NB4 (cell line): ENCODE measurements at regions not wholly inside any gene's neighbourhood (a gene's known extent, or its start where the extent isn't known, plus 50 kb on each side); places are given as distances from the start of the nearest gene placed in this dataset.

Experiments
- DNase-seq: peaks from one replicate; pipeline ENCODE4 v3.0.0; 2010; ENCODE audit warnings: low read depth
- H3K4me3 ChIP-seq: one replicate; pipeline ENCODE4 v1.5.1; 2011; ENCODE audit warnings: mild to moderate bottlenecking, low read depth, low read length, moderate library complexity
- MYC ChIP-seq: IDR thresholded peaks from 2 replicates; pipeline ENCODE4 v1.6.1; 2011; ENCODE audit warnings: low read depth, low read length
- POLR2A ChIP-seq: IDR thresholded peaks from 2 replicates; pipeline ENCODE4 v1.6.1; 2011; ENCODE audit warnings: mild to moderate bottlenecking; ENCODE audit not compliant: insufficient read length; ENCODE audit errors: extremely low read depth
- TF ChIP-seq, protein P1 (sequence below): IDR thresholded peaks from 2 replicates; pipeline ENCODE4 v1.6.1; 2011; ENCODE audit warnings: low read depth, low read length
- TF ChIP-seq, protein P2 (sequence below): IDR thresholded peaks from one replicate; pipeline ENCODE4 v1.5.1; 2012; ENCODE audit warnings: low read depth, low read length

DNA sequence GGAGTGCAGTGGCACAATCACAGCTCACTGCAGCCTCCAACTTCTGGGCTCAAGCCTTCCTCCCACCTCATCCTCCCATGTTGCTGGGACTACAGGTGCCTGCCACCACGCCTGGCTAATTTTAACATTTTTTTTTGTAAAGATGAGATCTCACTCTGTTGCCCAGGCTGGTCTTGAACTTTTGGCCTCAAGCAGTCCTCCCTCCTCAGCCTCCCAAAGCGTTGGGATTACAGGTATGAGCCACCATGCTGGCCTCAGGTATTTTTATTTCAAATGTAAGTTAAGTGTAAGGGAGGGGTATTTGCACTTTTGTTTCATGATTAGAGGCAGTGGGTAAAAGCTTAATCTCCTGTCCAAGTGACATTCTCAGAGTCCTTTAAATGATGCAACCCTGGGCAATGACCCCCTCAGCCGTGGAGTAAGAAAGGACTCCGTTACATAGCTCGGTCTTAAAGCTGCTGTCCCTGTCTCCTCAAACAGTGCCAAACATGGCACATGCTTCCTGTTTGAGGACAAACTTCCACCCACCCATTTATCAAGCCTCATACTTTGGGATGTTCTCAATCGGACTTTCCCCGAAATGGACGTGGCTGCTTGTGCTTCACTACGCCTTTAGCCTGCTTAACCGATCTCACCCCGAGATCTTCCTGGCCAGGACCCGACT is 296.1 kb downstream of the BAMBI start:
- TF ChIP-seq, protein P1, sequence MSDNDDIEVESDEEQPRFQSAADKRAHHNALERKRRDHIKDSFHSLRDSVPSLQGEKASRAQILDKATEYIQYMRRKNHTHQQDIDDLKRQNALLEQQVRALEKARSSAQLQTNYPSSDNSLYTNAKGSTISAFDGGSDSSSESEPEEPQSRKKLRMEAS = no peak
- TF ChIP-seq, protein P2, sequence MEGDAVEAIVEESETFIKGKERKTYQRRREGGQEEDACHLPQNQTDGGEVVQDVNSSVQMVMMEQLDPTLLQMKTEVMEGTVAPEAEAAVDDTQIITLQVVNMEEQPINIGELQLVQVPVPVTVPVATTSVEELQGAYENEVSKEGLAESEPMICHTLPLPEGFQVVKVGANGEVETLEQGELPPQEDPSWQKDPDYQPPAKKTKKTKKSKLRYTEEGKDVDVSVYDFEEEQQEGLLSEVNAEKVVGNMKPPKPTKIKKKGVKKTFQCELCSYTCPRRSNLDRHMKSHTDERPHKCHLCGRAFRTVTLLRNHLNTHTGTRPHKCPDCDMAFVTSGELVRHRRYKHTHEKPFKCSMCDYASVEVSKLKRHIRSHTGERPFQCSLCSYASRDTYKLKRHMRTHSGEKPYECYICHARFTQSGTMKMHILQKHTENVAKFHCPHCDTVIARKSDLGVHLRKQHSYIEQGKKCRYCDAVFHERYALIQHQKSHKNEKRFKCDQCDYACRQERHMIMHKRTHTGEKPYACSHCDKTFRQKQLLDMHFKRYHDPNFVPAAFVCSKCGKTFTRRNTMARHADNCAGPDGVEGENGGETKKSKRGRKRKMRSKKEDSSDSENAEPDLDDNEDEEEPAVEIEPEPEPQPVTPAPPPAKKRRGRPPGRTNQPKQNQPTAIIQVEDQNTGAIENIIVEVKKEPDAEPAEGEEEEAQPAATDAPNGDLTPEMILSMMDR = no peak
- TF ChIP-seq POLR2A = no peak
- no peak overlapping the region for H3K4me3 ChIP-seq

DNA sequence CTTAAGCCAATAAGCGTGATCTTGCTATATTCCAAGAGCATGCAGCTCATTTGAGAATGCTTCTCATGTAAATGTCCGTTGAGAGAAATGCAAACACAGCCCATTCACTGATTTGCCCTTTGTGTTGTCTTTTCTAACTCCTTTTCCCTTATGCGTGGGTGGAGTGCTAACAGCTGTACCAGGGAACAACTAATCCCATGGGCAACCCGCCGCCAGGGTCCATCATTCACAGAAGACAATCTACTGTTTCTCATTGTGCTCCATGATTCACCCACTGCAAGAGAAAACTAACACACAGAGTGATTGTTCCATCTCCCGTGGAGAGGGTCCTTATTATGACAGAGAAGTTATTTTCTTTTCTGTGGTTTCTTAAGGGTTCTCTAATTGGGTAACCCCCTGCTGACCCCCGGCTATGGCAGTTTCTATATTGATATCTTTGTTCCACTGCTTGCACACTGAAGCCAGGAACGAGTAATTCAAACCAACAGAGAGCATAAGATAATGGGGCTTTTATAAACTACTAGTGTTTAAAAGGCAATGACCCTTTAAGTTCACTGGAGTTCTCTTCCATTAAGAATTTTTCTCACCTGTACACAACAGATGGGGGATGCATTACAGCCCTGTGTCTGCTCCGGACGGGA is 298.7 kb downstream of the BAMBI start:
- H3K4me3 ChIP-seq = no peak overlapping the region
- TF ChIP-seq, protein P1 = no peak
- TF ChIP-seq, protein P2 = no peak
- TF ChIP-seq MYC (no peak), POLR2A (no peak)
- DNase-seq = no peak

More for the DNA sequence above, 296.1 kb downstream of the BAMBI start:
- DNase-seq = no peak

DNA sequence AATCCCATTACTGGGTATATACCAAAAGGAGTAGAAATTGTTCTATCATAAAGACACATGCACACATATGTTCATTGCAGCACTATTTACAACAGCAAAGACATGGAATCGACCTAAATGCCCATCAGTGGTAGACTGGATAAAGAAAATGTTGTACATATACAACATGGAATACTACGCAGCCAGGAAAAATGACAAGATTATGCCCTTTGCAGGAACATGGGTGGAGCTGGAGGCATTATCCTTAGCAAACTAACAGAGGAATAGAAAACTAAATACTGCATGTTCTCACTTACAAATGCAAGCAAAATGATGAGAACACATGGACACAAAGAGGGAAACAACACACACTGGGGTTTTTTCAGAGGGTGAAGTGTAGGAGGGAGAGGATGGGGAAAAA is 300.2 kb downstream of the BAMBI start:
- no peak for DNase-seq
- TF ChIP-seq, protein P1 = no peak
- TF ChIP-seq, protein P2 = no peak
- TF ChIP-seq POLR2A (no peak), MYC (no peak)

DNA sequence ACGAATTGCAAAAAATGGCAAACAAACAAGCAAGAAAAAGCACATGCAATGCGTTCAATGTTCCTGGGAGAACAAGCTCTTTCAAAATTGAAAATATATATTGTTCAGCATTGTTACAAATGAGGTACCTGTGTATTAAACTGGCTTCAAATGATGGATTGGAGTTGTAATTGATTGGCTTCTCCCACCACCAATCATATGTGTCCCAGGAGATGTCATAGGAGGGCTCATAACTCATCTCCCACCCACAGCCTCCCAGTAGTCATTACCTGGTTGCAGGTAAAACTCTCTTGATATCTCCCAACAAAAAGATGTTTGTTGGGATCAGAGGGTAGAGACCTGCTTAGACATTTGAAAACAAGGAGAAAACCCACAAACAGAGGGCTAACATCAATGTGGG is 302.9 kb downstream of the BAMBI start:
- H3K4me3 ChIP-seq = no peak overlapping the region
- DNase-seq = no peak
- TF ChIP-seq, protein P1 = no peak
- TF ChIP-seq POLR2A (no peak), MYC (no peak)
- TF ChIP-seq, protein P2 = no peak

More for the DNA sequence above, 300.2 kb downstream of the BAMBI start:
- H3K4me3 ChIP-seq = no peak overlapping the region

DNA sequence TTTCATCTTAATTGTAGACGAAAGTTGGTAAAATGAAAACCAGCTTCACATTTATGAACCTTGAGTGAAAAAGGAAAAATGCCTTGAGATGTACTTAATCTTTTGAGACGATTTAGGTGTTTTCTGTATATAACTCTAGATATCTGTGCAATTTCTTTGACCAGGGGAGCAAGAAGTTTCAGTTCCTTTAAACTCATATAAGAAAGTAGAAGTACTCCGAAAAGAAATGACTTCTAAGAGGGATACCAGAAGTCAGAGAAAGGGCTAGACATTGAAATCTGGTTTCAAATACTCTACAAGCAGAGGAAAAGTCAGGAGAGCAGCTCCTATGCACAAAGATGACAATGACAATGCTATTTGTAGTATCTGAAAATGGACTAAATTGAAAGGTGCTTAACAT is 303.7 kb downstream of the BAMBI start:
- no peak overlapping the region for H3K4me3 ChIP-seq
- no peak for DNase-seq
- TF ChIP-seq, protein P2 = no peak
- TF ChIP-seq POLR2A (no peak), MYC (no peak)
- TF ChIP-seq, protein P1 = no peak
